GM12878 (cell line): ENCODE measurements at regions not wholly inside any gene's neighbourhood (a gene's known extent, or its start where the extent isn't known, plus 50 kb on each side); places are given as distances from the start of the nearest gene placed in this dataset.

Source experiments
- ATF3 ChIP-seq: IDR thresholded peaks from 2 replicates; pipeline ENCODE4 v1.6.1; 2011; ENCODE audit warnings: low read depth, mild to moderate bottlenecking, low read length, moderate library complexity, borderline replicate concordance; ENCODE audit errors: extremely low read depth
- BCL11A ChIP-seq: IDR thresholded peaks from 2 replicates; pipeline ENCODE4 v1.6.1; 2011; ENCODE audit warnings: low read depth, low read length
- E2F4 ChIP-seq: IDR thresholded peaks from 2 replicates; pipeline ENCODE4 v1.6.1; 2012; ENCODE audit warnings: low read depth, low read length, improper control_type of control experiment
- MYC ChIP-seq: IDR thresholded peaks from 2 replicates; pipeline ENCODE4 v1.6.1; 2011; ENCODE audit warnings: mild to moderate bottlenecking, low read length, moderate library complexity, inconsistent platforms; ENCODE audit not compliant: insufficient read depth, insufficient replicate concordance, insufficient read length, severe bottlenecking
- POLR2AphosphoS5 ChIP-seq: IDR thresholded peaks from 2 replicates; pipeline ENCODE4 v1.6.1; 2011; ENCODE audit warnings: mild to moderate bottlenecking, low read length, inconsistent platforms
- RELA ChIP-seq: fragments of 450-650 bp; IDR thresholded peaks from 2 replicates; pipeline ENCODE4 v1.8.0; 2014; ENCODE audit warnings: borderline replicate concordance; ENCODE audit not compliant: partially characterized antibody
- REST ChIP-seq: IDR thresholded peaks from 2 replicates; pipeline ENCODE4 v1.6.1; 2012; ENCODE audit warnings: mild to moderate bottlenecking, low read depth, low read length
- SMARCA5 ChIP-seq: fragments of 450-650 bp; IDR thresholded peaks from 2 replicates; pipeline ENCODE4 v1.6.1; 2017; ENCODE audit warnings: mild to moderate bottlenecking
- SMC3 ChIP-seq: IDR thresholded peaks from 2 replicates; pipeline ENCODE4 v1.6.1; 2011; ENCODE audit warnings: low read length, improper control_type of control experiment, borderline replicate concordance
- ZNF217 ChIP-seq: fragments of 450-650 bp; IDR thresholded peaks from 2 replicates; pipeline ENCODE4 v1.6.1; 2017; ENCODE audit warnings: antibody characterized with exemption, mild to moderate bottlenecking

- no peak for TF ChIP-seq POLR2AphosphoS5
- no peak for TF ChIP-seq REST
- TF ChIP-seq ZNF217, result no peak
- TF ChIP-seq RELA, result no peak
- TF ChIP-seq SMARCA5, result no peak
- no peak for TF ChIP-seq SMC3
- no peak for TF ChIP-seq ATF3
- TF ChIP-seq E2F4, result no peak
- no peak for TF ChIP-seq BCL11A
- no peak for TF ChIP-seq MYC
Observed at GRCh38 chr3:144771381-144771870, 799.8 kb downstream of the DIPK2A start.
